Nephron (organoid): ENCODE measurements at regions not wholly inside any gene's neighbourhood (a gene's known extent, or its start where the extent isn't known, plus 50 kb on each side); places are given as distances from the start of the nearest gene placed in this dataset.
"Not testable (repeated sequence)": the region's sequence is repeated elsewhere in the genome, so short reads cannot be mapped to it uniquely, and the experiment has no call there.

ENCODE experiments used
- H3K27ac Mint-ChIP-seq, 3 experiments: 2 replicates each; pipeline ENCODE4 v1.8.0; 2020; ENCODE audit warnings: mixed read lengths in 3 of 3, mild to moderate bottlenecking in 2 of 3, moderate library complexity in 1 of 3
- H3K27me3 Mint-ChIP-seq: 2 replicates; pipeline ENCODE4 v1.8.0; 2021; ENCODE audit warnings: low read depth, mild to moderate bottlenecking, moderate library complexity, mixed read lengths
- H3K36me3 Mint-ChIP-seq: 2 replicates; pipeline ENCODE4 v1.8.0; 2020; ENCODE audit warnings: low read depth, mixed read lengths
- H3K4me1 Mint-ChIP-seq: 2 replicates; pipeline ENCODE4 v1.8.0; 2020; ENCODE audit warnings: mixed read lengths
- H3K4me3 Mint-ChIP-seq, 3 experiments: 2 replicates each; pipeline ENCODE4 v1.8.0; 2020; ENCODE audit warnings: mild to moderate bottlenecking in 3 of 3, mixed read lengths in 3 of 3, moderate library complexity in 2 of 3
- H3K9me3 Mint-ChIP-seq: 2 replicates; pipeline ENCODE4 v1.8.0; 2020; ENCODE audit warnings: mixed read lengths
- CTCF ChIP-seq, 3 experiments: fragments of 200-600 bp; sonication (generic); IDR thresholded peaks; one replicate each; pipeline ENCODE4 v1.5.0; 2021; ENCODE audit warnings: antibody characterized with exemption in 3 of 3; ENCODE audit not compliant: unreplicated experiment in 3 of 3

DNA sequence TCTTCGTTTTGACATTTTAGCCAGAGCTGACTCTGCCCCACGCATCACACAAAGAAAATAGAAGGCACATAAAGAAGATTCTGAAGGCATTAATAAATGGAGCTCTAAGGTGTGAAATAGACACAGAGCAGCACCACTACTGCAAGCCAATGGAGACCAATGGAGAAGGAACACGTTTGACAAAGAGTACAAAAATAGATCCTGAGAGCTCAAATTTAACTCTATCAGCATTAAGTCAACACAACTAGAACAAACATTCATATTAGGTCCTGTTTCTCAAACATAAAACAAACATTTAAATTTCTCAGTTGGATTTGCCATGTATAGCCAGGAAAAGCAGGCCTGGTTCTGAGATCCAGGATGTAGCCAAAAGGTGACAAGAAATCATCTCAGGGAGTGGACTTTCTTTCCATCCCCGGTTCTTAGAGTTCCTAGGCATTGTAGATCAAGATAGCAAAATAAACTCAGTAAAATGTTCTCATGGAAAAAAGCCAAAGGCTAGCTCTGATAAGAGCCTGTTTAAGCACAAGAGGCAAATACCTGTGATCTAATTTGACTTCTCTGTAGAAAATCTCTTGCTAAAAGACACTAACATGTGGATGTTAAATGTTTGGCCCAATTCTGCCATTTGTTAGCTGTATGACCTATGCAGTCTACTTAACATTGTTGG is 174.2 kb upstream of the VIPR2 start:
- no peak for TF ChIP-seq CTCF (IDR thresholded peaks at IDR 0.05; ENCODE audit: unreplicated experiment in 3 of 3)
- H3K9me3 Mint-ChIP-seq: peaks cover 23% of the 10 kb centered on the region
- H3K4me1 Mint-ChIP-seq: no peaks in the 10 kb centered on the region
- H3K36me3 Mint-ChIP-seq: no peaks in the 10 kb centered on the region
- H3K4me3 Mint-ChIP-seq: no peak overlapping the region
- H3K27ac Mint-ChIP-seq: no peak overlapping the region
- no peaks in the 10 kb centered on the region for H3K27me3 Mint-ChIP-seq

- Mint-ChIP-seq H3K4me3 (no peak overlapping the region), H3K27ac (no peak overlapping the region), H3K4me1 (no peaks in the 10 kb centered on the region), H3K9me3 (peaks cover 23% of the 10 kb centered on the region), H3K36me3 (no peaks in the 10 kb centered on the region), H3K27me3 (no peaks in the 10 kb centered on the region)
- no peak for TF ChIP-seq CTCF (IDR thresholded peaks at IDR 0.05; ENCODE audit: unreplicated experiment in 3 of 3)
These were observed 172.6 kb upstream of the VIPR2 start for GRCh38 chr7:159317294-159317693.

- no peaks in the 10 kb centered on the region for H3K4me1 Mint-ChIP-seq
- no peaks in the 10 kb centered on the region for H3K36me3 Mint-ChIP-seq
- no peak overlapping the region for H3K27ac Mint-ChIP-seq
- H3K9me3 Mint-ChIP-seq: peaks cover 5% of the 10 kb centered on the region
- H3K4me3 Mint-ChIP-seq: no peak overlapping the region
- H3K27me3 Mint-ChIP-seq: peaks cover 6% of the 10 kb centered on the region
- TF ChIP-seq CTCF (IDR thresholded peaks at IDR 0.05; ENCODE audit: unreplicated experiment in 3 of 3): no peak
These were observed 166.5 kb upstream of the VIPR2 start for GRCh38 chr7:159311172-159311494.

DNA sequence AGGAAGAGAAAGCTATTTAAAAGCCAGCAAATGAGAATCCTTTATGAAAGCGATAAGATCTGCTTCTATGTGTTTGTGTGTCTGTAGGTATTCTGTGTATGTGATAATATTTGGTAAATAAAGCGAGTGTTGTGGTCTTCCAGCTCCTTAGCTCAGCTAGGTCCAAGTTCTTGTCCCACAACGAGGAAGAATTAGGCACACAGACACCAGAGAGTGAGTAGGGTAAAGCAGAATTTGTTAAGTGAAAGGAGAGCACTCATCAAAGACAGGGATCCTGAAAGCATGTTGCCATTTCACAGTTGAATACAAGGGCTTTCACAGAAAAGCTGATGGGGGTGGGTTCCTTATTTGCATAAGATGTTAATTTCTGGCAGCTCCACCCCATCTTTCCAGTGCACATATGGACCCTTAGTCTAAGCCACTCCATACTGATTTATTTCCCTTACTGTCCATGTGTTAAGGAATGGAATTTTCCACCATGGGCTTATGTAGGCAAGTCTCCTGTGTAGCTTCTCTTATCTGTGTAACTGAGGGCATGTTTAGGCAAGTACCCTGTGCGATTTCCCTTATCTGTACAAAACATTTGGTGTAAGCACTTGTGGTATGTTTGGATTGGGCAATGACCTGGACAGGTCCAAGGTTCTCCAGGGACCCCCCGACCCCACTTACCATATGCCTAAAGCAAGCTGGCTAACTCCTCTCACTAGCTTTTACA is 165.9 kb upstream of the VIPR2 start:
- Mint-ChIP-seq H3K27ac (no peak overlapping the region), H3K27me3 (peaks cover 6% of the 10 kb centered on the region), H3K36me3 (no peaks in the 10 kb centered on the region), H3K4me1 (no peaks in the 10 kb centered on the region), H3K9me3 (peaks cover 5% of the 10 kb centered on the region), H3K4me3 (no peak overlapping the region)
- TF ChIP-seq CTCF (IDR thresholded peaks at IDR 0.05; ENCODE audit: unreplicated experiment in 3 of 3): no peak

DNA sequence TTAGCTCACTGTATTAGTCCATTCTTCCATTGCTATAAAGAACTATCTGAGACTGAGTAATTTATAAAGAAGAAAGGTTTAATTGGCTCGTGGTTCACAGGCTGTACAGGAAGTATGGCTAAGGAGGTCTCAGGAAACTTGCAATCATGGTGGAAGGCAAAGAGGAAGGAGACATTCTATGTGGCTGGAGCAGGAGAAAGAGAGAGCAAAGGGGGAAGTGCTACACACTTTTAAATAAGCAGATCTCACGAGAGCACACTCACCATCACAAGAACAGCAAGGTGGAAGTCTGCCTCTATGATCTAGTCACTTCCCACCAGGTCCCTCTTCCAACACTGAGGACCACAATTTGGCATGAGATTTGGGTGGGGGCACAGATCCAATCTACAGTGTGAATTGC is 164.5 kb upstream of the VIPR2 start:
- H3K27me3 Mint-ChIP-seq, H3K27ac Mint-ChIP-seq, H3K4me1 Mint-ChIP-seq, H3K36me3 Mint-ChIP-seq, H3K9me3 Mint-ChIP-seq, H3K4me3 Mint-ChIP-seq: not testable (repeated sequence)

GRCh38 chr7:159306012-159306411 is 161.3 kb upstream of the VIPR2 start:
- no peak overlapping the region for H3K27ac Mint-ChIP-seq
- no peak overlapping the region for H3K4me3 Mint-ChIP-seq
- H3K9me3 Mint-ChIP-seq: peaks cover 7% of the 10 kb centered on the region
- H3K27me3 Mint-ChIP-seq: peaks cover 6% of the 10 kb centered on the region
- TF ChIP-seq CTCF (IDR thresholded peaks at IDR 0.05; ENCODE audit: unreplicated experiment in 3 of 3): no peak
- no peaks in the 10 kb centered on the region for H3K4me1 Mint-ChIP-seq
- H3K36me3 Mint-ChIP-seq: no peaks in the 10 kb centered on the region

- H3K9me3 Mint-ChIP-seq, H3K27me3 Mint-ChIP-seq, H3K4me1 Mint-ChIP-seq, H3K4me3 Mint-ChIP-seq, H3K27ac Mint-ChIP-seq, H3K36me3 Mint-ChIP-seq: not testable (repeated sequence)
These were observed 160.5 kb upstream of the VIPR2 start for GRCh38 chr7:159305185-159305584.

DNA sequence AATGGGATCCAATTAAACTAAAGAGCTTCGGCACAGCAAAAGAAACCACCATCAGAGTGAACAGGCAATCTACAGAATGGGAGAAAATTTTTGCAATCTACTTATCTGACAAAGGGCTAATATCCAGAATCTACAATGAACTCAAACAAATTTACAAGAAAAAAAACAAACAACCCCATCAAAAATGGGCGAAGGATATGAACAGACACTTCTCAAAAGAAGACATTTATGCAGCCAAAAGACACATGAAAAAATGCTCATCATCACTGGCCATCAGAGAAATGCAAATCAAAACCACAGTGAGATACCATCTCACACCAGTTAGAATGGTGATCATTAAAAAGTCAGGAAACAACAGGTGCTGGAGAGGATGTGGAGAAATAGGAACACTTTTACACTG is 158.8 kb upstream of the VIPR2 start:
- H3K4me3 Mint-ChIP-seq, H3K4me1 Mint-ChIP-seq, H3K27me3 Mint-ChIP-seq, H3K36me3 Mint-ChIP-seq, H3K27ac Mint-ChIP-seq: not testable (repeated sequence)
- H3K9me3 Mint-ChIP-seq: peaks cover 12% of the 10 kb centered on the region
